GM12874 (cell line): ENCODE measurements at regions not wholly inside any gene's neighbourhood (a gene's known extent, or its start where the extent isn't known, plus 50 kb on each side); places are given as distances from the start of the nearest gene placed in this dataset.

Experiments
- TF ChIP-seq, protein P1 (sequence below): IDR thresholded peaks from 2 replicates; pipeline ENCODE4 v1.5.1; 2011; ENCODE audit warnings: low read depth, mild to moderate bottlenecking, control low read depth, low read length, moderate library complexity; ENCODE audit not compliant: insufficient read depth

DNA sequence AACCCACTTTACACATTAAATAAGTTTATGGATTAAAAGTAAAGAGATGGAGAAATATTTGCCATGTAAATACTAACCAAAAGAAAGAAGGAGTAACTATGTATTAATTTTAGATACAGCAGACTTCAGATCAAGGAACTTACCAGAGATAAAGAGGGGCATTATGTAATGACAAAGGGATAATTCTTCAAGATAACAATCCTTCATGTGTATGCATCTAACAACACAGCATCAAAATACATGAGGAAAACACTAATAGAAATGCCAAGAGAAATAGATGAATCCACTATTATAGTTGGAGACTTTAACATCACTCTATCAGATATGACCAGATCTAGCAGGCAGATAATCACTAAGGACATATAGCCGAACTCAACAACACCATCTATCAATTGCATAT, 149.8 kb upstream of the ANKRD55 start:
- TF ChIP-seq, protein P1, sequence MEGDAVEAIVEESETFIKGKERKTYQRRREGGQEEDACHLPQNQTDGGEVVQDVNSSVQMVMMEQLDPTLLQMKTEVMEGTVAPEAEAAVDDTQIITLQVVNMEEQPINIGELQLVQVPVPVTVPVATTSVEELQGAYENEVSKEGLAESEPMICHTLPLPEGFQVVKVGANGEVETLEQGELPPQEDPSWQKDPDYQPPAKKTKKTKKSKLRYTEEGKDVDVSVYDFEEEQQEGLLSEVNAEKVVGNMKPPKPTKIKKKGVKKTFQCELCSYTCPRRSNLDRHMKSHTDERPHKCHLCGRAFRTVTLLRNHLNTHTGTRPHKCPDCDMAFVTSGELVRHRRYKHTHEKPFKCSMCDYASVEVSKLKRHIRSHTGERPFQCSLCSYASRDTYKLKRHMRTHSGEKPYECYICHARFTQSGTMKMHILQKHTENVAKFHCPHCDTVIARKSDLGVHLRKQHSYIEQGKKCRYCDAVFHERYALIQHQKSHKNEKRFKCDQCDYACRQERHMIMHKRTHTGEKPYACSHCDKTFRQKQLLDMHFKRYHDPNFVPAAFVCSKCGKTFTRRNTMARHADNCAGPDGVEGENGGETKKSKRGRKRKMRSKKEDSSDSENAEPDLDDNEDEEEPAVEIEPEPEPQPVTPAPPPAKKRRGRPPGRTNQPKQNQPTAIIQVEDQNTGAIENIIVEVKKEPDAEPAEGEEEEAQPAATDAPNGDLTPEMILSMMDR: no peak

DNA sequence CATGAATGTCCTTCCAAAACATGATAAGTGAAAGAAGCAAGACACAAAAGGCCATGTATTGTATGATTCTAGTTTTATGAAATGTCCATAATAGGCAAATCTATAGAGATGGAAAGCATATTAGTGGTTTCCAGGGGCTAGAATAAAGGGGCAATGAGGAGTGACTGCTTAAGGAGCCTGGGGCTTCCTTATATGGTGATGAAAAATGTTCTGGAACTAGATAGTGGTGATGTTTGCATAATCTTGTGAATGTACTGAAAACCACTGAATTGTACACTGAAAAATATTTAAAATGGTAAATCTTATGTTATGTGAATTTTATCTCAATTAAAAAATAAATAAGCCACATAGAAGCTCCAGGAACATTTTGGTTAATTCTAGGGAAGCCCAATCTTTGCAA, 144.4 kb upstream of the ANKRD55 start:
- TF ChIP-seq, protein P1: no peak

DNA sequence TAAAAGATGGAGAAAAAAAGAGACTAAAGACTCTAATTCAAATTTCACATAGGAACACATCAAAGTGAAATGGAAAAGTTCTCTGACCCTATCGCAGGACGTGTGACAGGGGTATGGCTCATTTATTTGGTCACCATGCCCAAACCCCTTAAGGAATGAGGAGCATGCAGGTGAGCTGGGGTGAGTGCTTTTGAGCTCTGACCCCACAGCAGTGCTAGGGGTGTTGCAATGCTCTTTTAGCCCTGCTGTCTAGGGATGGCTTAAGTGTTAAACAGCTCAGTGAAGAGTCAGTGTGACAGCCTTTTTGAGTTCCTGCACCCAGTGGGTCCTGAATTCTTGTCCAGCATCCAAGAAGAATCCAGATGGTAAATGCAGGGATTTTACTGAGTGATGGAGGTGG, 143.0 kb upstream of the ANKRD55 start:
- TF ChIP-seq, protein P1: no peak

DNA sequence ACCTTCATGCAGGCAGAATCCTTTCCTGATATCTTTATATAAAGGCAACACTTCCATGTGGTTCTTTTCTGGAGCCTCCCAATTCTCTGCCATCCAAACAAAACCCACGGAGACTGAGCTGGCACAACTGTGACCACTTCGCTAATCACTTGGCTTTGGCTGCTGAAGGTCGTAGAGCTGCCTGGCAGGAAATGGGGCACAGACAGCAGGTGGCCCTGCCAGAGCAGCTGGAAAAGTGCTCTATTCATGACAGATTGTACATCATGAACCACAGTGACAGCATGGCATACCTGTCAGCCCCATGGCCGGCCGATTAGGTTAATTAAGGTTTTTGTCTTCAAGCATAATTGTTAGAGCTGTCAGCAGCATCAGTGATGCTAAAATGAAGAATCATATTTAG, 141.9 kb upstream of the ANKRD55 start:
- TF ChIP-seq, protein P1: no peak

DNA sequence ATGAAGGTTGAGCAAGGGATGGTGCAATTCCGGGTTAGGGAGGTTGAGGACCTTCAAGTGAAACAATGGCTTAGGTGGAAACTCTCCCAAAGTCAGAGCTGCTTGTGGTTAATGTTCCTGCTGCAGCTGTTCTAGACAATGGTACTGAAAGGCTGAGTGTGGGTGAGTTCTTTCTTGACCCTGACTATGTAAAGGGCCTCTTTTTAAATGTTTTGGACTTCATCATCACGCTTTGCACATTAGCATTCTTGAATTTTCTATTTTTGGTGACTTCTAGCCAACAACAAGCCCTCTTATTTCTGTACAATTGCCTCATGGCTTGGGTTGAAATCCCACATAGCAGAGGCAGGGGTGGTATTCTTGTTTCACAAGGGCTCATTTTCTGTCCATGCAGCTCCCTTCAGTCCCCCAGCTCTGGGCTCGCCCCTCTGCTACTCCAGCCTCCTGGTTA, 136.3 kb upstream of the ANKRD55 start:
- TF ChIP-seq, protein P1: no peak

DNA sequence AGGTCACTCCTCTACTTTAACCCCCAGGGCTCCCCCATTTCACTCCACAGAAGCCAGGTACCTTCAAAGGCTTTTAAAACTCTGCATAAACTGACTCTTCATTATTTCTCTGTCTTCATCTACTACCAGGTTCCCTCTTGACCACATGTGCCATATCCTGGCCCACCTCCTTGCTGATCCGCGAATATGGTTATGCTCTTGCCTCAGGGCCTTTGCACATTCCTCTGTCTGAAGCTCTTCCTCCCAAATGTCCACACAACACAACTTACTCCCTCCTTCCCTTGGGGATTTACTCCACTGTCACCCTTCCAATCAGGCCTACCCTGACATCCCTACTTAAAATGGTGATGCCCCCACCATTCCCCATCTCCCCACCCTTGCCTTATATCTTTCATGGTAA, 134.6 kb upstream of the ANKRD55 start:
- TF ChIP-seq, protein P1: no peak

DNA sequence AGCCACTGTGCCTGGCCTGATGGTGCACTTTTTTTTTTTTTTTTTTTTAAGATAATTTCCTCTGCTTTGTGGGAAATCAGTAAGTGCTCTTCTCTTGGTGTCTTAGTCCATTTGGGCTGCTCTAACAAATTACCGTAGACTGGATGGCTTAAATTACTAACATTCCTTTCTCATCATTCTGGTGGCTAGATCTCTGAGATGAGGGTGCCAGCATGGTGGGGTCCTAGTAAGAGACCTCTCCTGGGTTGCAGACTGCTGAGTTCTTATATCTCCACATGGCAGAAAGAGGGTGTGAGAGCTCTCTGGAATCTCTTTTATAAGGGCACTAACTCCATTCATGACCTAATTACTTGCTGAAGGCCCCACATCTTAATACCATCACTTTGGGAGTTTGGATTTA, 133.9 kb upstream of the ANKRD55 start:
- TF ChIP-seq, protein P1: no peak

DNA sequence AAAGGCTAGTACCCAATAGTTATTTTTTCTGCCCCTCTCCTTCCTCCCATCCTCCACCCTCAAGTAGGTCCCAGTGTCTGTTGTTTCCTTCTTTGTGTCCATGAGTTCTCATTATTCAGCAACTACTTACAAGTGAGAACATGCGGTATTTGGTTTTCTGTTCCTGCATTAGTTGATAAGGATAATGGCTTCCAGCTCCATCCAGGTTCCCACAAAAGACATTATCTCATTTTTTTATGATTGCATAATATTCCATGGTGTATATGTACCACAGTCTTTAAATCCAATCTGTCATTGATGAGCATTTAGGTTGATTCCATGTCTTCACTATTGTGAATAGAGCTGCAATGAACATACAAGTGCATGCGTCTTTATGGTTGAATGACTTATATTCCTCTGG, 128.3 kb upstream of the ANKRD55 start:
- TF ChIP-seq, protein P1: no peak
